Stimulated activated CD4-positive, alpha-beta T cell treated with anti-CD3 and anti-CD28 coated beads, Interleukin-12 subunit alpha, Interleukin-12 subunit beta, amount 100 ng/mL, for 24 hours (primary cell): ENCODE measurements at regions not wholly inside any gene's neighbourhood (a gene's known extent, or its start where the extent isn't known, plus 50 kb on each side); places are given as distances from the start of the nearest gene placed in this dataset.

Source experiments
- DNase-seq, 2 experiments: peaks; one replicate each; pipeline ENCODE4 v3.0.0-alpha.2; 2020; ENCODE audit warnings: low read depth in 2 of 2

GRCh38 chr16:80418517-80419355, 122.1 kb upstream of the DYNLRB2 start:
- DNase-seq, result no peak

GRCh38 chr16:80417706-80418271, 123.0 kb upstream of the DYNLRB2 start:
- DNase-seq, result no peak

- DNase-seq, result no peak
Observed at GRCh38 chr16:80408014-80408413, 132.8 kb upstream of the DYNLRB2 start.

- no peak for DNase-seq
Observed at GRCh38 chr16:80407265-80407987, 133.4 kb upstream of the DYNLRB2 start.

- DNase-seq, result no peak
Observed at GRCh38 chr16:80404847-80405246, 135.9 kb upstream of the DYNLRB2 start.

GRCh38 chr16:80403894-80404293, 136.9 kb upstream of the DYNLRB2 start:
- DNase-seq, result no peak

- DNase-seq, result no peak
Observed at GRCh38 chr16:80390871-80391489, 149.8 kb upstream of the DYNLRB2 start.

- DNase-seq, result no peak
Observed at GRCh38 chr16:80390046-80390445, 150.7 kb upstream of the DYNLRB2 start.

- DNase-seq, result no peak
Observed at GRCh38 chr16:80389338-80389737, 151.5 kb upstream of the DYNLRB2 start.

- no peak for DNase-seq
Observed at GRCh38 chr16:80387318-80387921, 153.4 kb upstream of the DYNLRB2 start.

GRCh38 chr16:80384862-80385261, 155.9 kb upstream of the DYNLRB2 start:
- no peak for DNase-seq

- DNase-seq, result no peak
Observed at GRCh38 chr16:80380514-80380913, 160.3 kb upstream of the DYNLRB2 start.

GRCh38 chr16:80377096-80377956, 163.5 kb upstream of the DYNLRB2 start:
- no peak for DNase-seq

- DNase-seq, result no peak
Observed at GRCh38 chr16:80375973-80376372, 164.8 kb upstream of the DYNLRB2 start.

GRCh38 chr16:80375513-80375912, 165.3 kb upstream of the DYNLRB2 start:
- DNase-seq, result no peak

- DNase-seq, result no peak
Observed at GRCh38 chr16:80372341-80372740, 168.5 kb upstream of the DYNLRB2 start.

- no peak for DNase-seq
Observed at GRCh38 chr16:80369138-80369958, 171.4 kb upstream of the DYNLRB2 start.

GRCh38 chr16:80367037-80367658, 173.6 kb upstream of the DYNLRB2 start:
- no peak for DNase-seq

- no peak for DNase-seq
Observed at GRCh38 chr16:80366023-80366422, 174.8 kb upstream of the DYNLRB2 start.

GRCh38 chr16:80362816-80363215, 178.0 kb upstream of the DYNLRB2 start:
- DNase-seq, result no peak
